Activated CD8-positive, alpha-beta memory T cell treated with anti-CD3 and anti-CD28 coated beads for 24 hours (primary cell): ENCODE measurements at regions not wholly inside any gene's neighbourhood (a gene's known extent, or its start where the extent isn't known, plus 50 kb on each side); places are given as distances from the start of the nearest gene placed in this dataset.

Experiments
- DNase-seq: peaks from one replicate; pipeline ENCODE4 v3.0.0-alpha.2; 2020

- DNase-seq, result no peak
Measured at GRCh38 chr15:31179693-31180092, 78.2 kb upstream of the TRPM1 start.

GRCh38 chr15:31193291-31193690, 91.8 kb upstream of the TRPM1 start:
- no peak for DNase-seq

GRCh38 chr15:31195871-31196270, 94.3 kb upstream of the TRPM1 start:
- DNase-seq, result no peak

- DNase-seq, result peak; percentile 72
Measured at GRCh38 chr15:31197497-31198414, 96.2 kb upstream of the TRPM1 start.

- DNase-seq, result peak; percentile 74
Measured at GRCh38 chr15:31200735-31201151, 99.2 kb upstream of the TRPM1 start.

GRCh38 chr15:31202953-31203352, 101.4 kb upstream of the TRPM1 start:
- DNase-seq, result no peak

- peak; percentile 37 for DNase-seq
Measured at GRCh38 chr15:31203999-31204398, 102.5 kb upstream of the TRPM1 start.

- DNase-seq, result peak; percentile 49
Measured at GRCh38 chr15:31206386-31207181, 105.1 kb upstream of the TRPM1 start.

GRCh38 chr15:31207246-31207645, 105.7 kb upstream of the TRPM1 start:
- peak; percentile 54 for DNase-seq

GRCh38 chr15:31207861-31208260, 106.3 kb upstream of the TRPM1 start:
- DNase-seq, result peak; percentile 51

GRCh38 chr15:31208817-31209216, 107.3 kb upstream of the TRPM1 start:
- no peak for DNase-seq

GRCh38 chr15:31211353-31211752, 109.8 kb upstream of the TRPM1 start:
- peak; percentile 42 for DNase-seq

GRCh38 chr15:31212326-31213080, 111.0 kb upstream of the TRPM1 start:
- DNase-seq, result peak; percentile 17

- no peak for DNase-seq
Measured at GRCh38 chr15:31214158-31214863, 112.3 kb upstream of the KLF13 start.

GRCh38 chr15:31214864-31215489, 111.7 kb upstream of the KLF13 start:
- no peak for DNase-seq

GRCh38 chr15:31215490-31216214, 111.0 kb upstream of the KLF13 start:
- DNase-seq, result peak; percentile 94

- peak; percentile 74 for DNase-seq
Measured at GRCh38 chr15:31216215-31216911, 110.3 kb upstream of the KLF13 start.

GRCh38 chr15:31217067-31217466, 109.6 kb upstream of the KLF13 start:
- DNase-seq, result no peak

GRCh38 chr15:31217566-31218270, 108.9 kb upstream of the KLF13 start:
- no peak for DNase-seq

- DNase-seq, result no peak
Measured at GRCh38 chr15:31219221-31219620, 107.4 kb upstream of the KLF13 start.
